SW 1271 (cell line): ENCODE measurements at regions not wholly inside any gene's neighbourhood (a gene's known extent, or its start where the extent isn't known, plus 50 kb on each side); places are given as distances from the start of the nearest gene placed in this dataset.

ENCODE experiments used
- DNase-seq, 2 experiments: peaks; one replicate each; lab custom pipeline; 2025; lab: John Stamatoyannopoulos, UW

GRCh38 chr4:28675582-28675981, 1814.9 kb downstream of the STIM2 start:
- DNase-seq: no peak

- no peak for DNase-seq
These were observed 1817.2 kb downstream of the STIM2 start for GRCh38 chr4:28677808-28678207.

DNA sequence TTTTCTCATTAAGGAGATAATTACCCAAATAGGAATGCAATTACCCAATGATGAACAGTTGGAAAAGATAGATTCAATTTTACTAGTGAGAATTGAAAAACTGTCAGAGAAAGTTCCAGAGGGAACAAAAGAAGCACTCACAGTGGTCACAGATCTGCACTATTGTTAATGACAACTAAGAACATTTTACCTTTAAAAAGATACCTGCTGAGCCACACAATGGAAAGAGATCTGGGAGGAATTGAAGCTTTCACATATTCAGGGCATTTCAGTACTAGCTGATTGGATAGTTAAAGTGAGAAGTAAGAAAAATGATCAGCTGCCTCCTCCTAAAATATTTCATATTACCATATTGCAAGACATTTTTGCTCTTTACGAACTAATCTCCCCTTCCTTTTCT, 1822.2 kb downstream of the STIM2 start:
- DNase-seq: no peak

GRCh38 chr4:28686618-28687017, 1826.0 kb downstream of the STIM2 start:
- peak in 1 of 2 experiments; percentile 8 for DNase-seq

GRCh38 chr4:28690890-28691289, 1830.2 kb downstream of the STIM2 start:
- no peak for DNase-seq

GRCh38 chr4:28702571-28702970, 1841.9 kb downstream of the STIM2 start:
- no peak for DNase-seq

- no peak for DNase-seq
These were observed 1849.2 kb downstream of the STIM2 start for GRCh38 chr4:28709891-28710290.

GRCh38 chr4:28723371-28723770, 1862.7 kb downstream of the STIM2 start:
- DNase-seq: no peak

- DNase-seq: no peak
These were observed 1863.6 kb downstream of the STIM2 start for GRCh38 chr4:28724239-28724638.

- no peak for DNase-seq
These were observed 1869.7 kb downstream of the STIM2 start for GRCh38 chr4:28730304-28730703.

DNA sequence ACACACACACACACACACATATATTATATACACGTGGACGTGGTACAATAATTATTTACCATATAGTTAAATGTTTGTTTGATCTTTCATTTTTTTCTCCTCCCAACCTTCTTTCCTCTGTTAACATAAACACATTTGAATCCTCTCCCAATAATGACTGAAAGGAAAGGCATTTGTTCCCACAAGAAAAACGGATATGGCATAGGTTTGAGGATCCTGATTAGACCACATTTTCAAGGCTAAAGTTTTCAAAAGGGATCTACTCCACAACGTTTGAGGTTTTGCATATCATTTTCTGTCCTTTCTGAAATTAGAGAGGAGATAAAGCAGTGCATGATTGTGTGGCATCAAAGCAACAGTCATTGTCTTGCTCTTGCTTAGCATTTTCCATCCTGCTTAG, 1883.4 kb downstream of the STIM2 start:
- no peak for DNase-seq

GRCh38 chr4:28754376-28754775, 1893.7 kb downstream of the STIM2 start:
- no peak for DNase-seq

- no peak for DNase-seq
These were observed 1894.4 kb downstream of the STIM2 start for GRCh38 chr4:28755081-28755480.

- no peak for DNase-seq
These were observed 1898.4 kb downstream of the STIM2 start for GRCh38 chr4:28759064-28759463.

- no peak for DNase-seq
These were observed 1899.4 kb downstream of the STIM2 start for GRCh38 chr4:28760003-28760402.

GRCh38 chr4:28772066-28772465, 1911.4 kb downstream of the STIM2 start:
- DNase-seq: no peak

- DNase-seq: no peak
These were observed 1912.1 kb downstream of the STIM2 start for GRCh38 chr4:28772788-28773187.

DNA sequence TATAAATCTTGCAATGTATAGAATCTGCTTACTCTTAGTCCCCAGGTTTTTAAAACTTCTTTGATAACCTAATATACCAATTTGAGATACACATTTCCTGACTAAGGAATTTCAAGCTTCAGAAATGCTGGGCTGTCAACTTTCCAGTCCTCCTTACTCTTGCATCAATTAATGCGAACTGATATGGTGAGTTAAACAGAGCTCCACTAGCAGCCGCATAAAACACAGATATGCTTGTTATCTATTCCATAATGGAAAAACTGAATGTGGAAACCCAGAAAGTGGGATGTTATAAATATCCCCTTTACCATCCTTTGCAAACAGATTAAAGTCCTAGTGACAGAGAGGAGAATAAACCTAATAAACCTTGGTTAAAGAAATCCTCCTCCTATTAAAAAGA, 1913.7 kb downstream of the STIM2 start:
- no peak for DNase-seq

- no peak for DNase-seq
These were observed 1915.4 kb downstream of the STIM2 start for GRCh38 chr4:28776004-28776403.

GRCh38 chr4:28784188-28784587, 1923.5 kb downstream of the STIM2 start:
- DNase-seq: no peak

GRCh38 chr4:28787947-28788346, 1927.3 kb downstream of the STIM2 start:
- no peak for DNase-seq

GRCh38 chr4:28788929-28789490, 1928.4 kb downstream of the STIM2 start:
- no peak for DNase-seq

DNA sequence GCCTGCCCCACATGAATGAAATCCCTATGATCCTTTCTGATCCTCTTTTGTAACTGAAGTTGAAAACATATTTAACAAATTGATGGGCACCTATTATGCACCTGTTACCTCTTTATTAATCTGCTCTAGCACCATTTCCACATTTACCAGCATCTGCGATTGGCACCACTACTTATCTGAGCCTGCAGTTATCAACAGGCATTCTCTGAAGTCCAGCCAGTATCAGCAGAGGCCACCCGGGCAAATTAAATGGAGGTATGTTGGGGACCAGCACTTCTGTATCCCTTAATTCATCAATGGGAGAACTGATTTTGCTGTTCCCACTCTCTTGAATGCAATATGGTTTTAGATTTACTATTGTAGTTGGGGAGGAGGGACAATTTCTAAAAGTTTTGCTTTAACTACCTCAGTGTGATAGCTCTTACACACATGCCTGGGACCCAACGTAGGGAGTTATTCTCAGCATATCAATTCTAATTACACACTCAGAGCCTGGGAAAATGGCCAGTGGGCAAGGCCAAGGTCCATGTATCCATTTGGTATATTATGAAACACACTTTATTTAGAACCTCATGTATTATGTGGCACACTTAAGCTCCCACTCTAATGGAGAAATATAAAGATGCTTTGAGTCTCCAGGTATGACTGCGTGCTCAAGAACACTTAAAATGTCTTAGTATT, 1927.1 kb upstream of the PCDH7 start:
- no peak for DNase-seq

- DNase-seq: no peak
These were observed 1920.5 kb upstream of the PCDH7 start for GRCh38 chr4:28799696-28800095.
